ENCODE measurements at regions not wholly inside any gene's neighbourhood (a gene's known extent, or its start where the extent isn't known, plus 50 kb on each side); places are given as distances from the start of the nearest gene placed in this dataset.

- FAIRE-seq (no peak), DNase-seq (ENCODE audit: low read depth in 1 of 2, low spot score in 2 of 2) (no peak)
- POLR2A ChIA-PET (ENCODE audit: partially characterized antibody): no interaction called here
- no peak overlapping the region for H4K8ac ChIP-seq (ENCODE audit: extremely low read depth, insufficient read depth, low read length)
- H3K9ac ChIP-seq (replicated peaks in 1 of 4; ENCODE audit: extremely low read depth in 1 of 4, low read depth in 3 of 4, low read length in 3 of 4): no peak overlapping the region
- H3K4me2 ChIP-seq (ENCODE audit: insufficient read depth in 1 of 2, low read depth in 2 of 2, low read length in 2 of 2): no peak overlapping the region
- no peaks in the 10 kb centered on the region for H4K20me1 ChIP-seq (replicated peaks in 1 of 2; ENCODE audit: control insufficient read depth in 1 of 2, insufficient read depth in 2 of 2, low read length in 2 of 2)
- no peaks in the 10 kb centered on the region for H3K27me3 ChIP-seq (replicated peaks in 1 of 4; ENCODE audit: control insufficient read depth in 3 of 4, extremely low read depth in 1 of 4, insufficient read depth in 3 of 4, low read length in 3 of 4)
- H3K23me2 ChIP-seq (ENCODE audit: low read depth, low read length): no peaks in the 10 kb centered on the region
- no peak overlapping the region for H3K4ac ChIP-seq (replicated peaks; ENCODE audit: insufficient read length, low read depth, low read length)
- H2BK5ac ChIP-seq (ENCODE audit: low read depth, low read length): no peak overlapping the region
- no peak overlapping the region for H4K91ac ChIP-seq (replicated peaks; ENCODE audit: insufficient read length, low read length)
- no peaks in the 10 kb centered on the region for H3K36me3 ChIP-seq (ENCODE audit: control insufficient read depth in 2 of 4, insufficient read depth in 4 of 4, low read length in 3 of 4)
- no peak overlapping the region for H3K14ac ChIP-seq (ENCODE audit: insufficient read length)
- CTCF ChIA-PET (ENCODE audit: partially characterized antibody): interaction anchor here (0.8 kb wide), 1 partner anchor 31 kb away, joined by 3 read pairs; no protein-coding TSS in a partner anchor
- no peak overlapping the region for H2AK5ac ChIP-seq (ENCODE audit: low read depth, low read length)
- H3K27ac ChIP-seq (ENCODE audit: low read depth, low read length): no peak overlapping the region
- H4K5ac ChIP-seq (ENCODE audit: insufficient read length, low read depth, low read length): no peak overlapping the region
- no peaks in the 10 kb centered on the region for H3K79me2 ChIP-seq (ENCODE audit: control insufficient read depth in 1 of 2, insufficient read depth in 2 of 2, low read length in 2 of 2)
- no peak overlapping the region for H2BK120ac ChIP-seq (replicated peaks; ENCODE audit: low read depth, low read length)
- no peak overlapping the region for H2BK12ac ChIP-seq (ENCODE audit: low read depth, low read length)
- H3K4me1 ChIP-seq (replicated peaks in 1 of 4; ENCODE audit: control insufficient read depth in 3 of 4, insufficient read depth in 4 of 4, low read length in 3 of 4): no peaks in the 10 kb centered on the region
- WGBS, 2 experiments (ENCODE audit: extremely low coverage in 1 of 2, insufficient coverage in 1 of 2, insufficient read length in 1 of 2, insufficient replicate concordance in 2 of 2, low coverage in 1 of 2, low lambda C conversion rate in 2 of 2, missing lambda C conversion rate in 1 of 2): 96% methylated on average over 2 of the region's 2 CpGs; no CpG with 5 or more reads in 1 of the 2 experiments
- H3K4me3 ChIP-seq (ENCODE audit: extremely low read depth in 1 of 4, insufficient read depth in 2 of 4, low read depth in 3 of 4, low read length in 4 of 4): no peak overlapping the region
- H3K79me1 ChIP-seq (ENCODE audit: low read depth, low read length): no peaks in the 10 kb centered on the region
- no peaks in the 10 kb centered on the region for H3K9me3 ChIP-seq (ENCODE audit: insufficient read depth in 2 of 2, low read depth in 1 of 2, low read length in 1 of 2)
- no peak overlapping the region for H2BK20ac ChIP-seq (ENCODE audit: low read length)
- H3K23ac ChIP-seq (ENCODE audit: insufficient read length): no peak overlapping the region
- no peak overlapping the region for H2BK15ac ChIP-seq (ENCODE audit: low read length)
- H3K56ac ChIP-seq (replicated peaks; ENCODE audit: insufficient read length, low read depth, low read length): no peak overlapping the region
- no peak overlapping the region for H3K18ac ChIP-seq (ENCODE audit: extremely low read depth, low read length)
- H2AFZ ChIP-seq (ENCODE audit: low read length): no peak overlapping the region
- TF ChIP-seq JUN (IDR thresholded peaks at IDR 0.05; ENCODE audit: low read depth, low read length) (no peak), CHD1 (IDR thresholded peaks at IDR 0.05; ENCODE audit: low read depth, low read length) (no peak), PHF8 (conservative IDR thresholded peaks at IDR 0.05; ENCODE audit: low read depth, low read length) (no peak), KDM1A (IDR thresholded peaks at IDR 0.05; ENCODE audit: borderline replicate concordance, low read length) (no peak), RXRA (IDR thresholded peaks at IDR 0.05; ENCODE audit: insufficient read depth, low read depth, low read length) (no peak), EP300 (IDR thresholded peaks at IDR 0.05; ENCODE audit: borderline replicate concordance in 1 of 2, low read depth in 2 of 2, low read length in 2 of 2) (no peak), CEBPB (IDR thresholded peaks at IDR 0.05; ENCODE audit: low read depth, low read length) (no peak), SP4 (IDR thresholded peaks at IDR 0.05; ENCODE audit: low read length) (no peak), POLR2A (IDR thresholded peaks at IDR 0.05; ENCODE audit: control extremely low read depth in 1 of 2, low read depth in 2 of 2, low read length in 2 of 2) (no peak), BRCA1 (IDR thresholded peaks at IDR 0.05; ENCODE audit: low read depth, low read length) (no peak), JUND (IDR thresholded peaks at IDR 0.05; ENCODE audit: low read length) (no peak), CHD2 (IDR thresholded peaks at IDR 0.05; ENCODE audit: low read length) (no peak), ATF2 (IDR thresholded peaks at IDR 0.05; ENCODE audit: low read length) (no peak), KDM5A (IDR thresholded peaks at IDR 0.05; ENCODE audit: low read length) (no peak)
These were observed 1041.2 kb upstream of the CDH2 start for GRCh38 chr18:29218091-29218490.
